NCI-H146 treated with DMSO at 0.1 percent for 48 hours (cell line): ENCODE measurements at regions not wholly inside any gene's neighbourhood (a gene's known extent, or its start where the extent isn't known, plus 50 kb on each side); places are given as distances from the start of the nearest gene placed in this dataset.
A peak's percentile ranks its signal among the peaks of the same experiment; 100 is the strongest.
"Not testable (repeated sequence)": the region's sequence is repeated elsewhere in the genome, so short reads cannot be mapped to it uniquely, and the experiment has no call there.

ENCODE experiments used
- DNase-seq: peaks from one replicate; lab custom pipeline; 2025; ENCODE audit not compliant: unreplicated experiment; lab: John Stamatoyannopoulos, UW

DNA sequence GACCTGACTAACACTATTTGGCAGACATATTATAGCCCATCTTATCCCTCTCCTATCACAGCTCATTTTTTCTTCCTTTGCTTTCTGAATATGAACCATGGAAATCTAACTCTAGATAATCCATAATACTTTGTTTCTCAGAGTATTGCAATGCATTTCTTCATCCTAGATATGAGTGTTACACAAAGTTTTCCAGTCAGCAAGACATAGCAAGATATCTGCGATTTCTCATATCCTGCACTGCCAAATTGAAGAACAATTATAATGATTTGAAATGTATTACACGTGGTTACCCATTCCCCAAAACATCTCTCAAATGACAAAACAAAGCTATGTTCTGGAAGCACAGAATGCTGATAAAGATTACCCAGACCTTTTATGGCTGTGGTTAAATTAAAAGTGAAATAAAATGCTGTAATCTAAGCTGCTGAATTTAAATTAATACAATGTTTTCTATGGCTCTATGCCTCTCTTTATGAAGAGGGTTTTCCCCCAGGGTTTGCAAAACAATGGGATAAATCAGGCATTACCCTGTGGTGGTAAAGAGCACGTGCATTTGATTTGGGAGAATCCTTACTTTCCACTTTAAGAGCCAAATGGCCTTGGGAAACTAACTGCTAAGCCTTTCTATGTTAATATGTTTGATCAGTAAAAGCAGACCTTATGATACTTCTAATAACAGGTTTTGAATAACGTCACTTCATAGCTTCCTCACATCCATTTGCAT lies 1291.0 kb upstream of the CNTN5 start:
- DNase-seq, result no peak

DNA sequence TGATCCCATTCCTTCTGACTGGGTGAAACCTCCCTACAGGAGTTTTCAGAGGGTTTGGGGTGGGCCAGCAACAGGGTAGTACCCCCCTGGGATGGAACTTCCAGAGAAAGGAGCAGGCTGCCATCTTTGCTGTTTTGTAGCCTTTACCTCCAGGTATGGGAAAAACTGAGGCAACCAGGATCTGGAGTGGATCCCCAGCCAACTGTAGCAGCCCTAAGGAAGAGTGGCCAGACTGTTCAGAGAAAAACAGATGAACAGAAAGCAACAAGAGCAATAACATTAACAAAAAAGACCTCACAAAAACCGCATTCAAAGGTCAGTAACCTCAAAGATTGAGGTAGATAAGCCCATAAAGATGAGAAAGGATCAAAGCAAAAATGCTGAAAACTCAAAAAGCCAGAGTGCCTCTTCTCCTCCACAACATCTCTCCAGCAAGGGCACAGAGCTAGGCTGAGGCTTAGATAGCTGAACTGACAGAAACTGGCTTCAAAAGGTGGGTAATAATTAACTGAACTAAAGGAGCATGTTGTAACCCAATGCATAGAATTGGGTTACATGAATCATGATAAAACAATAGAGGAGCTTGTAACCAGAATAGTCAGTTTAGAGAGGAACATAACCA lies 1288.6 kb upstream of the CNTN5 start:
- no peak for DNase-seq

DNA sequence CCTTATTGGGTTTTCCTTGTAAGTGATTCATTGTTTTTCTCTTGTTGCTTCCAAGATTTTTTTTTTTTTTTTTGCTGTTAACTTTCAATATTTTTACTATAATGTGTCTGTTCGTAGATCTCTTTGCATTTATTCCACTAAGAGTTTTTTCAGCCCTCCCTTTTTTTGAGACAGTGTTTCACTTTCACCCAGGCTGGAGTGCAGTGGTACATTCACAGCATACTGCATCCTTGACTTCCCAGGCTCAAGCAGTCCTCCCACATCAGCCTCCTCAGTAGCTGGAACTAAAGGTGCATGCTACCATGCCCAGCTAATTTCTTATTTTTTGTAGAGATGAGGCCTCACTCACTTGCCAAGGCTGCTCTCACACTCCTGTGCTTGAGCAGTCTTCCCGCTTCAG lies 1282.0 kb upstream of the CNTN5 start:
- DNase-seq, result no peak

DNA sequence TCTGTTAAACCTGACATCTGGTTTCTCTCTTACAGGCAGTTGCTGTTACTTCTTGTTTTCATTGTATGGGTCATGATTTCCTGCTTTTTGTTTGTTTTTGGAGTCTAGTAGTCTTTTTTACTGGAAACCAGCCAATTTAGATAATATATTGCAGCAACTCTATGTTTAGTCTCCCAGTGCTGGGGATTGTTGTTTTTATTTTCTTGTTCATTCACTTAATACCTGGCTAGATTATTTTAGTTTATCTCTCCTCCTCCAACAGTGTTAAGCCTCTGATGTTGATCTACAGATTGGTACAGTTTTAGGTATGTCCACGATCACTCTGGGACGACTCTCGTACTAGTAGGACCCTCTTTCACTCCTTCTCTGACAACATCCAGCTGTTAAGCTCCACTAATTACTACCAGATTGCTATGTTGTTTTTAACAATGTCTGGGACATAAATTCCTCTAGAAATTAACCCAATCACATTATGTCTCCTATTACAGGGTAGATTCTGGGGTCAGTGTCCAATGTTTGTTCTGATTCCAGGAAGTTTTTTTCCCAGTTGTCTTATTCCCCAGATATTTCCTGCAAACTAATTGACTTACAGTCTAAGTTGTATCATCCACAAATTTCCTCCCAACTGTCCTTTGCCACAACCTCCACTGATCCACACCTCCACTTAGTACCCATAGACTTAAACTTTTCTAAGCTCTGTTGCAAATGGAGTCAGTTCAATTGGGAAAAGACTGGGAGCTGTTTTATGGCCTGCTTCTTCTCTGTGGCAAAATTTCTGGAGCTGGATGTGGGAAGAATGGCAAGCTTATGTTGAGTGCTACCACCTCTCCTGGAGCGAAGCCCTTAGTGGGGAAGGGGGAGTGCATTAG lies 1280.6 kb upstream of the CNTN5 start:
- no peak for DNase-seq

DNA sequence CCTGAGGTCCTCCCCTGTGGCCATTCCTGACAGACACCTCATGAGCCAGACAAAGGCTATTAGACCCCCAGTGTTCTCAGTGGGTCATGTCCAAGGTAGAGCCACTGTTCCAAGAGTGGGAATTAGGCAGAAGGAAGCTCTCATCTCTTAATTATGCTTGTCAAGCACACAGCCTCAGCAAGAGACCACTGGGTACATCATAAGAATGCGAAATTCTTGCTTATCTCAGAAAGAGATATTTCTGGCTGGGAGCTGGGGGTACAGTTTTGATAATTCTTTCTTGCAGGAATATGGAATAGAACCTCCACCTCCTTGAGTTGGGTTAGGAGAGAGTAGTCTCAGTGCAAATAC lies 1280.0 kb upstream of the CNTN5 start:
- DNase-seq, result no peak

DNA sequence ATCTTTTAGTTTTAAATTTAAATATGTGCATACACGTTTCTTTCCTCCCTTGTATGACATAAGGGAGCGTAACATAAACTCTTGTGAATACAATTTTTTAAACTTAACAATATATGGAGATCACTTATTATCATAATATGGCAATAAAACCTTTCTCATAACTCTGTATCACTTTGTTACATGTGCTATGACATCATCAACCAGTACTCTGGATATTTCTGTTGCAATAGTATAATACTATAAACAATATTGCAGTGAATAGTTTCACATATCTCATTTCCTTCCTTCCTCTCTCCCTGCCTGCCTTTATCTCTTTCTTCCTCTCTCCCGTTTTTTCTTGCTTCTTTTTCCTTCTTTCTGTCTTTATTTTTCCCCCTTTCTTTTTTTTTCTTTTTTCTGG lies 1278.0 kb upstream of the CNTN5 start:
- DNase-seq, result no peak

DNA sequence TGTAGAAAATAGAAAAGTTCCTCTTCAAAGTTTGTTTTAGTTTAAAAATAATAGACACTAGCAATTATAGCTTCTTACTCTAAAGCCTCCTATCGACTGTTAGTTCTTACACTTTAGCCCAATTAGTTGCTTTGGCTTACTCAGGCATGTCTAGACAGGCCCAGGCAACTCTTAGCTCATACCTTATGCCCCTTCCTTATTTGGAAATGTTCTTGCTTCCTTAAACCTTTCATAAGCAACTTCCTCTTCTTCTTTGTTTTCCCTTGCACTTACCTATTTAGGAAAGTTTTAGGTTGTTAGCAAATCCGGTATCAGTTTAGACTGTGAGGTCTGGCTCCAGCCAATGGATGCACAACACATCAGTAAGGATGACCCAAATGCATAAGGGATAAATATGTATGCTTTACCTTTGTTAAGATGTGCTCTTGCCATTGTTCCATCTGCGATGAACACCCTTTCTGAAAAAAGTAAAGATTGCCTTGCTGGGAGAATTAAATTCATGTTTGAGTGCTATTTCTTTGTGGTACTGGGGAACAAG lies 1277.5 kb upstream of the CNTN5 start:
- DNase-seq, result no peak

DNA sequence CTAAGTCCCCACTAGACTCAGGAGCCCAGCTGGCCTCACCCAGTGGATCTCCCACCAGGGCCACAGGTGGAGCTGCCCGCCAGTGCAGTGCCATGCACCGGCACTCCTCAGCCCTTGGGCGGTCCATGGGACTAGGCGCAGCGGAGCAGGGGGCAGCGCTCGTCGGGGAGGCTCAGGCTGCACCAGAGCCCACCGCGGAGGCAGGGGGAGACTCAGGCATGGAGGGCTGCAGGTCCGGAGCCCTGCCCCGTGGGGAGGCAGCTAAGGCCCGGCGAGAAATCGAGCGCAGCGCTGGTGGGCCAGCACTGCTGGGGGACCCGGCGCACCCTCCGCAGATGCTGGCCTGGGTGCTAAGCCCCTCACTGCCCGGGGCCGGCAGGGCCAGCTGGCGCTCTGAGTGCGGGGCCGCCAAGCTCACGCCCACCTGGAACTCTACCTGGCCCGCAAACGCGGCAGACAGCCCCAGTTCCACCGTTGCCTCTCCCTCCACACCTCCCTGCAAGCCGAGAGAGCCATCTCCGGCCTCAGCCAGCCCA lies 1275.2 kb upstream of the CNTN5 start:
- no peak for DNase-seq

DNA sequence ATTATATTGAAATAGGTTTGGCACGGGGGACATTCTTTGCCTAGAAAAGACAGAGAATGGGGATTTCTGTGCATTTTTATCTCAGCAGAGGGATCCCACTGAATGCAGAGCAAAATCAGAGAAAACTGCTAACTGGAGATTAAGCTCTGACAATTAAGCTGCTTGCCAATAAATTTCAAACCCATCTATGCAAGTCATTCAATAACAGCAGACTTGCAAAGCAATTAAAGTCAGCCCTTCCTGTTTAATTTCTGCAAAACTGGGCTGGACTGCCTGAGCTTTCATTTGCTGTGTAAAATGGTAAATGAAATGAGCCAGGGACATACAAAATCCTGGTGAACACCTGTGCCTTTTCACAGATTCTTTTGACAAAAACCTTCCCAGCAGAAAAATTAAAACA lies 1273.9 kb upstream of the CNTN5 start:
- DNase-seq, result peak; percentile 8

DNA sequence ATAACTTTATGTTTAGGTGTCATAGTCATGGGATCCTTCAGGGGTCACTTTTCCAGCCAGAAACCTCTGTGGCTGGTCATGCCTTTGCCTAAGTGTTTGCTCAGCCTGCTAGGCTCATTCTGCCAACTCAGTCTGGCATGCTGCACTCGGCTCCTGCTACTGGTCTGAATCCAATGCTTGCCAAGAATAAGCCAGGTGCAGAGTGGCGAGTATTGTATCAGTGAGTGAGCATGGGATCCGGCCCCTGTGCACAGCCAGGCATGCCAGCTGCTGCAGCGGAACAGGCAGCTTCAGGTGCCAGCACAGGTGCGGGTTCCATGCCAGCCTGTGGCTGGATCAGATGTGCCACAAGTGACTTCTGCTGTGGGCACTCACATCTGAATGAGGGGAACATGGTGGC lies 1269.3 kb upstream of the CNTN5 start:
- DNase-seq, result no peak

DNA sequence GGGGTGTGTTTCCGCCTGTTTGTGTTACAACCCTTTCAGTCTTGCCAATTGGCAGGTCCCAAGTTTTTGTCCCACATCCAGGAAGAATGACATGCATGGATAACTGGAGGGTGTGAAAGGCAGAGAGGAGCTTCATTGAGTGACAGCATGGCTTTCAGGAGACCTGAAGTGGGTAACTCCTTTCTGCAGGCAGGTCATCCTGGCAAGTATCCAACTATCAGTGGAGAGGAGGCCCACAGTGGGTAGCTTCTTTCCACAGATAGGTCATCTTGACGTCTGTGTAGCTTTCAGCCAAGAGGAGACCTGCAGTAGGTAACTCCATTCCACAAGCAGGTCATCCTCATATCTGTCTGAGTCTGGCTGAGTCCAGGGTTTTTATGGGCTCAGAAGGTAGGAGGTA lies 1268.8 kb upstream of the CNTN5 start:
- no peak for DNase-seq

DNA sequence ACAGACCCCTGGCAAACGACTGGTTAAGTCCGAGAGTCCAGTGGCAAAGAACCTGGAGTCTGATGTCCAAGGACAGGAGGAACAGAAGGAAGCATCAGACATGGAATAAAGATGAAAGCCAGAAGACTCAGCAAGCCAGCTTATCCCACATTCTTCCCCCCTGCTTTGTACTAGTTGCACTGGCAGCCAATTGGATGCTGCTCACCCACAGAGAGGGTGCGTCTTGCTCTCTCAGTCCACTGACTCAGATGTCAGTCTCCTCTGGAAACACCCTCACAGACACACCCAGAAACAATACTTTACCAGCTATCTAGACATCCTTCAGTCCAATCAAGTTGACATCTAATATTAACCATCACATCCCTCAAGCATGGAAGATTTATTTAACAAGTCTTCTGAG lies 1265.8 kb upstream of the CNTN5 start:
- no peak for DNase-seq

DNA sequence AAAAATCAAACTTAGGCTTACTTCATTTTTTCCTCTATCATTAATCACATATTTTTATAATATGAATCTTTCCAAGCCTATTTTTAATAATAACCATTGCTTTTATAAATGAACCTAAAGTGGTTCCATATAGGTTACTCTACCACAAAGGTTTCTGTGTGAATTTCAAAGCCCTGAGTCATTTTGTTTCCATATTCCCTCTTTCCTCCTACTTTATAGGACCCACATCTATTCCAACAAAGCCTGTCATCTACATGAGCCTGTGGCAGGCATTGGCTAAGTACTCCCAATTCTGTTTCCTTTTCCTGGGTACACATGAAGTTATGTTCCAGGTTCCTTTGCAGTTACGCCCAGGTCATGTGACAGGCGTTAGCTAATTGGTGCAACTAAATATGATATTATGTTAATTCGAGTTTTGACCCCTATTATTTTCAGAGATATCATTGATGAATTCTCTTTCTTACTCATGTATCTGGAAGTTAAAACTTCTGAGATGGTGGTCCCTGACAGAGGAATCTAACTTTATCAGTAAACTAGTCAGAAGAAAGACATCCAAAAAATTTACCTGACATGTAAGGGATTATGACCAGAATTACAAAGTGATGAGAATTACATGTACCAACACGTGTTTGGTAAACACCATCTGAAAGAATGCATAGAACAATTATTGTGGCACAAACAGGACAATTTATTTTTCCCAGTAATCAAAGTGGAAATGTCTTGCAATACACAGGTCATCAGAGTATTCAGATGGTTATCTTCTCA lies 1264.0 kb upstream of the CNTN5 start:
- DNase-seq, result no peak

DNA sequence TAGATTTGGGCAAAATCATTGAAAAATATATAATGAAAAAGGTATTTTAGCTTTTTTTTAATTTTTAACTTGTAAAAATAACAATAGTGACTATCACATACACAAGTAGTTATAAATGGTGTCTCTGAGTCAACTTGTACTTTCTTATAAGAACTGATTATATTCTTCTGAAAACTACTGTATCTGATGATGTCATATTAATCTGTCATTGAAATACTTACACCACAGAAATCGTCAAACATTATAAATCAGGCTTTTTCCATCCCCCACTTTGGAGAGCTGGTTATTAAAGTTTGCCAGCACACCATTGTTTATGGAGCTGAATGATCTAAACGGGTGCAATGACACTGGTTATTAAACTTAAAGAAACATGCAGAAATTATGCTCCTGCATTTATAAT lies 1259.6 kb upstream of the CNTN5 start:
- no peak for DNase-seq

DNA sequence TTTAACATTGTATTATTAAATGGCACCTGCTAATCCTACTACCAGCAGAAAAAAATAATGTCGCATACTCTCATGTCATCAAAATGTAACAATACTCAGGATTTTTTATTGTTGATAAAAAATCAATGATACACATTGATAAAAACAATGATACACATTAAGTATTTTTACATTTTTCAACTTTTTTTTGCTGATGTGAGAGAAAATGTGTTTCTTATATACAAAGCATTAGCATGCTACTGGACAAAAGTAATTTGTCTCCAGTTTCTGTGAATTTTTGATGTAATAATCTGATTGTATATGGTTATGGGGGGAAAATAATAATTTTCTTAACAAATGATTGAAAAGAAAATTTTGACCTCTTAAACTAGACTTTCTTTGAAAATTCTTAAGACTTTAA lies 1256.6 kb upstream of the CNTN5 start:
- no peak for DNase-seq

DNA sequence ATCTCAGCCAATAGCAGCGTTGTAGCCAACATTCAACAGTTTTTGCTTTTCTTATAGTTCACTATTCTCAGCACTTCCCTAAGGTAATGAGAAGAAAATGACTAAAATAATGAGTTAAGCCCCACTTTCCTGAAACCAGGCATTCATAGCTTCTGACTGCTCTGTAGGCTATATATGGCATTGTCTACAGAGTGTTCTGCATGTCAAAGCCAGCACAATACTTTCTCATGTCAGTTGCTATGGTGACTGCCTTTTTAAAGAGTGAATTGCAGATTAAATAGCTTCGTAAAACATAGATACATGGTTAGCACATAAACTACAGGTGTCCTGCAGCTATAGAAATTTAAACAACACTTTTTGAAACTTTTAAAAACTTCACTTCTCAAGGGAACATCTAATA lies 1256.1 kb upstream of the CNTN5 start:
- DNase-seq, result no peak

DNA sequence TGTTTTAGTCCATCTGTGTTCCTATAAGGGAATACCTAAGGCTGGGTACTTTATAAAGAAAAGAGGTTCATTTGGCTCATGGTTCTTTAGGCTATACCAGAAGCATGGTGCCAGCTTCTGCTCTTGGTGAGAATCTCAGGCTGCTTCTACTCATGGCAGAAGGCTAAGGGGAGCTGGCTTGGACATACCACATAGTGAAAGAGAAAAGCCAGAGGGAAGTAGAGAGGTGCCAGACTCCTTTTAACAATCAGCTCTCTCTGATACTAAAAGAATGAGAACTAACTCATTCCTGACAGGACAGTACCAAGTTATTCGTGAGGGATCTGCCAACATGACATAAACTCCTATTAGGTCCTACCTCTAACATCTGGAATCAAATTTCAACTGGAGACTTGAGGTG lies 1250.2 kb upstream of the CNTN5 start:
- no peak for DNase-seq

DNA sequence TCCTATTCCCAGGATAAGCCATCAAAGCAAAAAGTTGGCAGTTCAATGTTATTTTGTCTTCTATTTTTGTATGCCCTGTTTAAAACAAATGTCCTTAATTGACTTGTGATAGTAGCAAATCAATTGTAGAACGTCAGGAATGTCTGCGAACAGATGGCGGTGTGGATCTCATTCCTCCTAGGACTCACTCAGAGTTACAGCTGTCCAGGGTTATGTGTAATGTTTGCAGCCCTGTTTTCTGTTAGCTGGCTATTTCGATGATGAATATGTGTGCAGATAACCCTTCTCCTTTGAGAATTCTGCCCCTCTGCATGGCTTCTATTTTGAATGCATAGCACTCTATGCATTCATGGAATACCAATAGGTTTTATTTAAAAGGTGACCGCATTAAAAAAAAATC lies 1248.0 kb upstream of the CNTN5 start:
- no peak for DNase-seq

DNA sequence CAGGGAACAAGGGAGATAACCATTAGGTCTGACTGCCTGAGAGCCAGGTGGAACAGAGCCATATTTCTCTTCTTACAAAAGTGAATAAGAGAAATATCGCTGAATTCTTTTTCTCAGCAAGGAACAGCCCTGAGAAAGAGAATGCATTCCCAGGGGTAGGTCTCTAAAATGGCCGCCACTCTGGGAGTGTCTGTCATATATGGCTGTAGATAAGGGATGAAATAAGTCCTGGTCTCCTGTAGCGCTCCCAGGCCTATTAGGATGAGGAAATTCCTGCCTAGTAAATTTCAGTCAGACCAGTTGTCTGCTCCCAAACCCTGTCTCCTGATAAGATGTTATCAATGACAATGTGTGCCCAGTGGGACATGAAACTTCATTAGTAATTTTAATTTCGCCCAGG lies 1236.4 kb upstream of the CNTN5 start:
- not testable (repeated sequence) for DNase-seq

DNA sequence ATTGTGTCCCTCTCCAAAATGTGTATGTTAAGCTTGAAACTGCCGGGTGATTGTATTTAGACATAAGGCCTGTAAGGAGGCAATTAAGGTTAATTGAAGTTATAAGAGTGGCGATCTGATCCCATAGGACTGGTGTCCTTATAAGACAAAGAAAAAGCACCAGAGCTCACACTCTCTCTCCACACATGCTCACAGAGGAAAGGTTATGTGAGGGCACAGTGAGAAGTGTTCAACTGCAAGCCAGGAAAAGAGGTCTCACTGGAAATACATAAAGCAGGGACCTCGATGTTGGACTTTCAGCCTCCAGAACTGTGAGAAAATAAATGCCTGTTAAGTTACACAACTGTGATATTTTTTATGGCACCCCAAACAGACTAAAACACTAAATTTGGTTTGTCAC lies 1233.8 kb upstream of the CNTN5 start:
- DNase-seq, result no peak

DNA sequence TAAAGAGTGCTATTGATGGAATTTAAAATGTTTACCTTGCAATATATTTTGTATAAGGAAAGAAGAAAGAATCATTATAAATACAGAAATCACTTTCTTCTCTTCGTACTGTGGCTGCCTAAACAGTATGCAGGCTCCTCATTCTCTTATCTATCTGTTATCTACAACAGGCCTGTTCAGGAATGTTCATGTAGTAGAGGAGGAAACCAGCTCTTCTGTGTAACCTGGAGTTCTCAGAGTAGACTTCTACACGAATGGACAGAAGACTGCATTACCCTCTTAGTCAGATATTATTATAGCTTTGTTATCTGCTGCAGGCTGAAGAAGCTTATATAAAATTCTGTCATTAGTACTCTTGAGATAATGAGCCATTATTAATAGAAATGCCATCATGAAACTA lies 1225.9 kb upstream of the CNTN5 start:
- no peak for DNase-seq
